OCI-LY1 (cell line): ENCODE measurements at regions not wholly inside any gene's neighbourhood (a gene's known extent, or its start where the extent isn't known, plus 50 kb on each side); places are given as distances from the start of the nearest gene placed in this dataset.

Experiments
- CTCF ChIP-seq: fragments of 200-600 bp; sonication (generic), shearing (Covaris generic); IDR thresholded peaks from 2 replicates; pipeline ENCODE4 v1.5.1; 2017; ENCODE audit warnings: mild to moderate bottlenecking, antibody characterized with exemption, low read length, moderate library complexity, mixed read lengths
- EZH2 ChIP-seq: fragments of 200-600 bp; sonication (generic), shearing (Covaris generic); IDR thresholded peaks from 2 replicates; pipeline ENCODE4 v1.8.0; 2017; ENCODE audit warnings: borderline replicate concordance, mixed run types, mild to moderate bottlenecking, antibody characterized with exemption, low read length, moderate library complexity, mixed read lengths

- TF ChIP-seq CTCF (no peak), EZH2 (no peak)
These were observed 64.7 kb downstream of the MTNR1B start for GRCh38 chr11:93034031-93034722.
